ENCODE measurements at regions not wholly inside any gene's neighbourhood (a gene's known extent, or its start where the extent isn't known, plus 50 kb on each side); places are given as distances from the start of the nearest gene placed in this dataset.

DNA sequence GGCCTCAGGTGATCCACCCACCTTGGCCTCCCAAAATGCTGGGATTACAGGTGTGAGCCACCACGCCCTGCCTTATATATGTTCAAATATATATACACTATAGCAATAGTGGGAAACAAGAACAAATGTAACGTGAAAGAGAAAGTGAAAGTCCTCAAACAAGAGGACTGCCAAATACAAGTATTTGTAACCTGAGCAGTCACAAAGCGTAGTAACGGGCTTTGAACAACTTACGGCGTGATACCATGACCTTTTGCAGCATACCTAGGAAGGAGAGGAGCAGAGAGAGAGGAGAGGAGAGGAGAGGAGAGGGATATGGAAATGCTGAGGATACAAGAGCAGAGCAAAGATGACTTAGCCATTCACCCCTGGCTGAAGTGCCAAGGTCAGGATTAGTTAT is 113.8 kb upstream of the RGPD4 start:
- peak overlapping the region in 1 of 3 donors; percentile 36 for H3K4me3 ChIP-seq
- no peaks in the 10 kb centered on the region for H3K9me3 ChIP-seq
- no peaks in the 10 kb centered on the region for H3K36me3 ChIP-seq
- H3K27me3 ChIP-seq = no peaks in the 10 kb centered on the region
- DNase-seq (ENCODE audit: low spot score in 2 of 2) = no peak
- no peak overlapping the region for H3K27ac ChIP-seq
- intact Hi-C loops (cut with DNase I; ENCODE audit: low total_unique reads) = no loop called here
- no peaks in the 10 kb centered on the region for H3K4me1 ChIP-seq
- TF ChIP-seq POLR2AphosphoS5 (IDR thresholded peaks at IDR 0.05) = no peak
- TF ChIP-seq POLR2A (IDR thresholded peaks at IDR 0.05) = no peak
- TF ChIP-seq, protein P1, sequence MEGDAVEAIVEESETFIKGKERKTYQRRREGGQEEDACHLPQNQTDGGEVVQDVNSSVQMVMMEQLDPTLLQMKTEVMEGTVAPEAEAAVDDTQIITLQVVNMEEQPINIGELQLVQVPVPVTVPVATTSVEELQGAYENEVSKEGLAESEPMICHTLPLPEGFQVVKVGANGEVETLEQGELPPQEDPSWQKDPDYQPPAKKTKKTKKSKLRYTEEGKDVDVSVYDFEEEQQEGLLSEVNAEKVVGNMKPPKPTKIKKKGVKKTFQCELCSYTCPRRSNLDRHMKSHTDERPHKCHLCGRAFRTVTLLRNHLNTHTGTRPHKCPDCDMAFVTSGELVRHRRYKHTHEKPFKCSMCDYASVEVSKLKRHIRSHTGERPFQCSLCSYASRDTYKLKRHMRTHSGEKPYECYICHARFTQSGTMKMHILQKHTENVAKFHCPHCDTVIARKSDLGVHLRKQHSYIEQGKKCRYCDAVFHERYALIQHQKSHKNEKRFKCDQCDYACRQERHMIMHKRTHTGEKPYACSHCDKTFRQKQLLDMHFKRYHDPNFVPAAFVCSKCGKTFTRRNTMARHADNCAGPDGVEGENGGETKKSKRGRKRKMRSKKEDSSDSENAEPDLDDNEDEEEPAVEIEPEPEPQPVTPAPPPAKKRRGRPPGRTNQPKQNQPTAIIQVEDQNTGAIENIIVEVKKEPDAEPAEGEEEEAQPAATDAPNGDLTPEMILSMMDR (IDR thresholded peaks at IDR 0.05) = no peak

GRCh38 chr2:107717661-107718060 is 109.0 kb upstream of the RGPD4 start:
- TF ChIP-seq, protein P1 (IDR thresholded peaks at IDR 0.05) = no peak
- TF ChIP-seq POLR2AphosphoS5 (IDR thresholded peaks at IDR 0.05) = no peak
- TF ChIP-seq POLR2A (IDR thresholded peaks at IDR 0.05) = no peak
- Histone ChIP-seq H3K27ac (no peak overlapping the region), H3K36me3 (no peaks in the 10 kb centered on the region), H3K4me1 (no peaks in the 10 kb centered on the region), H3K9me3 (no peaks in the 10 kb centered on the region), H3K4me3 (no peak overlapping the region), H3K27me3 (no peaks in the 10 kb centered on the region)
- intact Hi-C loops (cut with DNase I; ENCODE audit: low total_unique reads) = no loop called here
- DNase-seq (ENCODE audit: low spot score in 2 of 2) = no peak

DNA sequence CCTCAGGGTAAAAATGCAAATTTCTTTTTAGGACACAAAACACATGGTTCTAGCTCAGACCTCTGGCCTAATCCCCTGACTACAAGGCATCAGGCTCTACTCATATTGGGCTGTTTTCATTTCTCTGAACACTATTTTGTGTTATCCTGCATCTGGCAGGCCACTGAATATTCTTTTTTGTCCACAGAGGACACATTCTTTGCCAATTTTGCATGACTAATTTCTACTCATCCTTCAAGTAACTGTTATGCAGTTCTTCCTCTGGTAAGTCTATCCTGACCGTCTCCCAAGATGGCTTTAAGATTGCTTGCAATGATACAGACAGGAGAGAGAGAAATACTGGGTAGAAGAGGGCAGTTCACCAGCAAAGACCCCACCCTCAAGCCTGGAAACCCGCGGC is 107.6 kb upstream of the RGPD4 start:
- Histone ChIP-seq H3K4me3 (no peak overlapping the region), H3K27me3 (no peaks in the 10 kb centered on the region), H3K4me1 (no peaks in the 10 kb centered on the region), H3K36me3 (no peaks in the 10 kb centered on the region), H3K9me3 (no peaks in the 10 kb centered on the region), H3K27ac (no peak overlapping the region)
- intact Hi-C loops (cut with DNase I; ENCODE audit: low total_unique reads) = no loop called here
- no peak for TF ChIP-seq POLR2AphosphoS5 (IDR thresholded peaks at IDR 0.05)
- no peak for TF ChIP-seq POLR2A (IDR thresholded peaks at IDR 0.05)
- TF ChIP-seq, protein P1 (IDR thresholded peaks at IDR 0.05) = no peak
- DNase-seq (ENCODE audit: low spot score in 2 of 2) = no peak

DNA sequence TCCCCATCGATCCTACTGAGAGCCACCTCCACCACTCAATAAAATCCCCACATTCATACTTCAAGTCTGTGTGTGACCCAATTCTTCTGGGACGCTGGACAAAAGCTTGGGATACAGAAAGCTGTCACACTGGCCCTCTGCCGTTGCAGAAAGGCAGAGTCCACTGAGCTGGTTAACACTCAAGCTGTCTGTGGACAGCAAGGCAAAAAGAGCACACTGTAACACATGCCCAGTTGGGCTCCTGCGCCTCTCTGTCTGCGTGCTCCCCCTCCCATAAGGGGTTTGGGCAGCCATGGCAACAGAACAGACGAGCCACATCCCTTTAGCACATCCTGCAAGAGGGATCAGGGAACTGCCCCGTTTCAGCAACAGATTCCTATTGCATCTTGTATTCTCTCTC is 106.9 kb upstream of the RGPD4 start:
- Histone ChIP-seq H3K27ac (no peak overlapping the region), H3K9me3 (no peaks in the 10 kb centered on the region), H3K27me3 (no peaks in the 10 kb centered on the region), H3K36me3 (no peaks in the 10 kb centered on the region), H3K4me3 (no peak overlapping the region), H3K4me1 (no peaks in the 10 kb centered on the region)
- intact Hi-C loops (cut with DNase I; ENCODE audit: low total_unique reads) = no loop called here
- TF ChIP-seq POLR2A (IDR thresholded peaks at IDR 0.05) (no peak), POLR2AphosphoS5 (IDR thresholded peaks at IDR 0.05) (no peak)
- TF ChIP-seq, protein P1 (IDR thresholded peaks at IDR 0.05) = no peak
- DNase-seq (ENCODE audit: low spot score in 2 of 2) = no peak

GRCh38 chr2:107721178-107721577 is 105.5 kb upstream of the RGPD4 start:
- Histone ChIP-seq H3K9me3 (no peaks in the 10 kb centered on the region), H3K27ac (no peak overlapping the region), H3K27me3 (no peaks in the 10 kb centered on the region), H3K4me3 (no peak overlapping the region), H3K4me1 (no peaks in the 10 kb centered on the region), H3K36me3 (no peaks in the 10 kb centered on the region)
- TF ChIP-seq, protein P1 (IDR thresholded peaks at IDR 0.05) = no peak
- no peak for TF ChIP-seq POLR2AphosphoS5 (IDR thresholded peaks at IDR 0.05)
- no peak for DNase-seq (ENCODE audit: low spot score in 2 of 2)
- intact Hi-C loops (cut with DNase I; ENCODE audit: low total_unique reads) = no loop called here
